ENCODE measurements at regions not wholly inside any gene's neighbourhood (a gene's known extent, or its start where the extent isn't known, plus 50 kb on each side); places are given as distances from the start of the nearest gene placed in this dataset.

DNA sequence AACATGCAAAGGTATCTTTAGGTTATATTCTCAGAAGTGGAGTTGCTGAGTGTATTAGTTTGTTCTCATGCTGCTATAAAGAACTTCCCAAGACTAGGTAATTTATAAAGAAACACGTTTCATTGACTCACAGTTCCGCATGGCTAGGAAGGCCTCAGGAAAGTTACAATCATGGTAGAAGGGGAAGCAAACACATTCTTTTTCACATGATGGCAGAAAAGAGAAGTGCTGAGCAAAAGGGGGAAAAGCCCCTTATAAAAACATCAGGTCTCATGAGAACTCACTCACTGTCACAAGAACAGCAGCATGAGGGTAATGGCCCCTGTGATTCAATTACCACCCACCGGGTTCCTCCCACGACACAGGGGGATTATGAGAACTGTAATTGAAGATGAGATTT, 163.6 kb upstream of the PRLR start:
- Mint-ChIP-seq H3K4me1 (no peaks in the 10 kb centered on the region), H3K9me3 (peaks cover 10 to 16% of the 10 kb centered on the region in 2 donors), H3K27ac (no peak overlapping the region), H3K27me3 (ENCODE audit: low read depth in 2 of 2) (no peaks in the 10 kb centered on the region), H3K4me3 (no peak overlapping the region), H3K36me3 (no peaks in the 10 kb centered on the region)
- H3K4me3 ChIP-seq (ENCODE audit: low read length): no peak overlapping the region
- no peak for DNase-seq
- no peak overlapping the region for H3K27ac ChIP-seq (ENCODE audit: low read length)
- H3K4me1 ChIP-seq (ENCODE audit: control insufficient read depth, insufficient read depth, low read length): no peaks in the 10 kb centered on the region
- TF ChIP-seq, protein P1, sequence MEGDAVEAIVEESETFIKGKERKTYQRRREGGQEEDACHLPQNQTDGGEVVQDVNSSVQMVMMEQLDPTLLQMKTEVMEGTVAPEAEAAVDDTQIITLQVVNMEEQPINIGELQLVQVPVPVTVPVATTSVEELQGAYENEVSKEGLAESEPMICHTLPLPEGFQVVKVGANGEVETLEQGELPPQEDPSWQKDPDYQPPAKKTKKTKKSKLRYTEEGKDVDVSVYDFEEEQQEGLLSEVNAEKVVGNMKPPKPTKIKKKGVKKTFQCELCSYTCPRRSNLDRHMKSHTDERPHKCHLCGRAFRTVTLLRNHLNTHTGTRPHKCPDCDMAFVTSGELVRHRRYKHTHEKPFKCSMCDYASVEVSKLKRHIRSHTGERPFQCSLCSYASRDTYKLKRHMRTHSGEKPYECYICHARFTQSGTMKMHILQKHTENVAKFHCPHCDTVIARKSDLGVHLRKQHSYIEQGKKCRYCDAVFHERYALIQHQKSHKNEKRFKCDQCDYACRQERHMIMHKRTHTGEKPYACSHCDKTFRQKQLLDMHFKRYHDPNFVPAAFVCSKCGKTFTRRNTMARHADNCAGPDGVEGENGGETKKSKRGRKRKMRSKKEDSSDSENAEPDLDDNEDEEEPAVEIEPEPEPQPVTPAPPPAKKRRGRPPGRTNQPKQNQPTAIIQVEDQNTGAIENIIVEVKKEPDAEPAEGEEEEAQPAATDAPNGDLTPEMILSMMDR (IDR thresholded peaks at IDR 0.05): no peak
- H3K27me3 ChIP-seq (ENCODE audit: control insufficient read depth, insufficient read depth, low read length): no peaks in the 10 kb centered on the region
- no peak for ATAC-seq
- intact Hi-C loops (cut with micrococcal nuclease): no loop called here
- H3K9me3 ChIP-seq (ENCODE audit: control insufficient read depth, insufficient read depth, low read length): no peaks in the 10 kb centered on the region
- H3K36me3 ChIP-seq (ENCODE audit: control insufficient read depth, insufficient read depth, low read length): no peaks in the 10 kb centered on the region
- WGBS (ENCODE audit: insufficient coverage): 85% methylated on average over 4 of the region's 4 CpGs

DNA sequence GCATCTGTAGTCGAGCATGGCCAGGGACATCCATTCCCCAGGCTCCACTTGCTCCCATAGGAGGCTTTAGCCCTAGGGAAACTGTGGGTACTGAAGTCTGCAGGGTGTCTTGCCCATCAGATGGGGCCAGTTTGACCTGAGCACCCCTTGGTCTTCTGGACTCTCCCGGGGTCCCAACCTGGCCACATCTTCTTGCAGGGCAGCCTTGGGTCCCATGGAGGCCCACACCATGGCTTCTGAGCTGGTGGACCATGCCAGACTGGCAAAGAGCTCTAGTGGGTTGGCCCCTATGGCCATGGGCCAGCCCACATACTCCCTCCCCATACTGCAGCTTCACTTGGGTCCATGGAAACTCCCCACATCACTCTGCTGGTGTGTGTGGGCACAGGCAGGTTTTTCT, 154.4 kb upstream of the PRLR start:
- Mint-ChIP-seq H3K27me3 (ENCODE audit: low read depth in 2 of 2) (no peaks in the 10 kb centered on the region), H3K36me3 (no peaks in the 10 kb centered on the region), H3K27ac (no peak overlapping the region), H3K4me1 (no peaks in the 10 kb centered on the region), H3K4me3 (no peak overlapping the region), H3K9me3 (peaks cover 7 to 11% of the 10 kb centered on the region in 2 donors)
- no peak overlapping the region for H3K27ac ChIP-seq (ENCODE audit: low read length)
- intact Hi-C loops (cut with micrococcal nuclease): no loop called here
- TF ChIP-seq, protein P1 (IDR thresholded peaks at IDR 0.05): no peak
- peaks cover 11% of the 10 kb centered on the region for H3K9me3 ChIP-seq (ENCODE audit: control insufficient read depth, insufficient read depth, low read length)
- H3K4me3 ChIP-seq (ENCODE audit: low read length): no peak overlapping the region
- ATAC-seq (no peak), DNase-seq (no peak)
- H3K36me3 ChIP-seq (ENCODE audit: control insufficient read depth, insufficient read depth, low read length): no peaks in the 10 kb centered on the region
- WGBS (ENCODE audit: insufficient coverage): 96% methylated on average over 2 of the region's 2 CpGs
- no peaks in the 10 kb centered on the region for H3K4me1 ChIP-seq (ENCODE audit: control insufficient read depth, insufficient read depth, low read length)
- H3K27me3 ChIP-seq (ENCODE audit: control insufficient read depth, insufficient read depth, low read length): no peaks in the 10 kb centered on the region

- Histone ChIP-seq H3K36me3 (ENCODE audit: control insufficient read depth, insufficient read depth, low read length) (no peaks in the 10 kb centered on the region), H3K4me3 (ENCODE audit: low read length) (no peak overlapping the region), H3K4me1 (ENCODE audit: control insufficient read depth, insufficient read depth, low read length) (no peaks in the 10 kb centered on the region), H3K27ac (ENCODE audit: low read length) (no peak overlapping the region), H3K9me3 (ENCODE audit: control insufficient read depth, insufficient read depth, low read length) (peaks cover 11% of the 10 kb centered on the region), H3K27me3 (ENCODE audit: control insufficient read depth, insufficient read depth, low read length) (no peaks in the 10 kb centered on the region)
- no peaks in the 10 kb centered on the region for H3K36me3 Mint-ChIP-seq
- H3K9me3 Mint-ChIP-seq: peaks cover 5 to 6% of the 10 kb centered on the region in 2 donors
- no peak overlapping the region for H3K4me3 Mint-ChIP-seq
- TF ChIP-seq, protein P1 (IDR thresholded peaks at IDR 0.05): no peak
- H3K27ac Mint-ChIP-seq: no peak overlapping the region
- intact Hi-C loops (cut with micrococcal nuclease): no loop called here
- DNase-seq (no peak), ATAC-seq (no peak)
- H3K27me3 Mint-ChIP-seq (ENCODE audit: low read depth in 2 of 2): no peaks in the 10 kb centered on the region
- 89% methylated on average over 2 of the region's 3 CpGs for whole genome bisulfite sequencing (ENCODE audit: insufficient coverage)
- H3K4me1 Mint-ChIP-seq: no peaks in the 10 kb centered on the region
Measured at GRCh38 chr5:35383041-35383440, 152.8 kb upstream of the PRLR start.

DNA sequence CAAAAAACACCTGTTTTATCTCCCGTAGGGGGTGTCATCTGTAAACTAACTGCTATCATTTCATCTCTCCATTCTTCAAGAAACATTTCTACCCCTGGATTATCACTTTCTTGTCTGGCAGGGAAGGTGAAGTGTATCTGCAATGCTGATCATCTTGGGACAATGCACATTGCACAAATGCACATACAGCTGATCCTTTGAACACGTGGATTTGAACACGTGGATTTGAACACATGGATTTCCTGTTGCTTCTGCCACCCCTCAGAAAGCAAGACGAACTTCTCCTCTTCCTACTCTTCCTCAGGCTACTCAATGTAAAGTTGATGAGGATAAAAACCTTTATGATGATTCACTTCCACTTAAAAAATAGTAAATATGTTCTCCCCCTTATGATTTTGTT, 147.4 kb upstream of the PRLR start:
- intact Hi-C loops (cut with micrococcal nuclease): no loop called here
- 78% methylated on average over 2 of the region's 4 CpGs for WGBS (ENCODE audit: insufficient coverage)

More for the DNA sequence above, 147.4 kb upstream of the PRLR start:
- no peak for DNase-seq
- Mint-ChIP-seq H3K36me3 (no peaks in the 10 kb centered on the region), H3K4me3 (no peak overlapping the region), H3K4me1 (no peaks in the 10 kb centered on the region), H3K27ac (no peak overlapping the region), H3K27me3 (ENCODE audit: low read depth in 2 of 2) (no peaks in the 10 kb centered on the region), H3K9me3 (peaks cover 0 to 6% of the 10 kb centered on the region in 2 donors)
- Histone ChIP-seq H3K27me3 (ENCODE audit: control insufficient read depth, insufficient read depth, low read length) (peaks cover 4% of the 10 kb centered on the region), H3K4me1 (ENCODE audit: control insufficient read depth, insufficient read depth, low read length) (no peaks in the 10 kb centered on the region), H3K4me3 (ENCODE audit: low read length) (no peak overlapping the region), H3K36me3 (ENCODE audit: control insufficient read depth, insufficient read depth, low read length) (no peaks in the 10 kb centered on the region), H3K9me3 (ENCODE audit: control insufficient read depth, insufficient read depth, low read length) (no peaks in the 10 kb centered on the region), H3K27ac (ENCODE audit: low read length) (no peak overlapping the region)
- TF ChIP-seq, protein P1 (IDR thresholded peaks at IDR 0.05): no peak
- no peak for ATAC-seq

Measured in natural killer cell (primary cell).